NCI-H2171 treated with DMSO at 0.1 percent for 48 hours (cell line): ENCODE measurements at regions not wholly inside any gene's neighbourhood (a gene's known extent, or its start where the extent isn't known, plus 50 kb on each side); places are given as distances from the start of the nearest gene placed in this dataset.

Source experiments
- DNase-seq: peaks from one replicate; lab custom pipeline; 2025; lab: John Stamatoyannopoulos, UW

DNA sequence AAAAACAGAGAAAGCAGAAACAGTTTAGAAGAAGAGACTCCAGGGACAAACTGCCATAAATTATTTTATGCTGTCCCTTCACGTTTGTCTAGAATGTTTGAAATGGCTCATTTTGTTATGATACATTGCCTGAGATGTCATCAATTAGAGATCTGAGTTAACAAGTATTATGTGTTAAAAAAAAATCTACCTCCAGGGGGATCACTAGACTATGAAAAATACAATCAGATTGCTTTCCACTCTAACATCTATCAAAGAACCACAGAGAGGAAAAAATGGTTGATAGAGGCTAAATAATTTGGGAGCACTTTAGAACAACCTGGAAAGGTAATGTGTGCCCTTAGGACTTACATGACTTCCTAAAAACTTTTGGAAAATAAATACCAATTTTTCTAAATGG lies 103.8 kb upstream of the CCDC150 start:
- DNase-seq = no peak

DNA sequence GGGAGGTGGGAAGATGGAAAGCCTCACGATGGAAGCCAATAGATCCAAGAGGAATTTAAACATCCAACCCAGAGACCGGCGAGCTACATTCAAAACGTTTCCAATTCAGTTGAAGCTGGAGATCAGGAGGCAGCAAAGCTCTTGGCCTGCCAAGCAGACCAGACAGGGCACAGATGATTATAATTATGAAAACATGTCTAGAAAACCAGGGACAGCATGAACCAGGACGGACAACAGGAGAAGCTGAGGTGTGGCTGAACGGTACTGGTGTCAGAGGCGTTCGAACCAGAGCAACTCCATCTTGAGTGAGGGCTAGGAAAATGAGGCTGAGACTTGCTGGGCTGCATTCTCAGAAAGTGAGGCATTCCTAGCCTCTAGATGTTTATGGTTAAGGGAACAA lies 102.2 kb upstream of the CCDC150 start:
- DNase-seq = no peak

DNA sequence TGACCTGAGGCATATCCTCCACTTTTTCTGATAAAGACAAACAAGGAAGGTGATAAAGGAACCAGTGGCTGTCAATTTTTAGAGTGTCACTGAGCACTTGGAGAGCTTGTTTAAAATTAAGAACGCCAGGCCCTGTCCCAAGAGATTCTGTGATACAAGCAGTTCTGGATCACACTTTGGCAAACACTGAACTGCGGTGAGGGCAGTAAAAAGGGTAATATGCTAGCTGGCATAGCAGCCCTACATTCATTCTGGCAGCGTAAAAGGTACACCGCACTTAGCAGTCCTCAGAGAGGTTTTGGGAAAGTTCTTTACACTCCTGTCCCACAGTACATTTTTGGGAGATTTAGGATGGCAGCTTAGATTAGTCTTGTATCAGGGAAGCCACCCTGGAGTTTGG lies 101.3 kb upstream of the CCDC150 start:
- DNase-seq = no peak

DNA sequence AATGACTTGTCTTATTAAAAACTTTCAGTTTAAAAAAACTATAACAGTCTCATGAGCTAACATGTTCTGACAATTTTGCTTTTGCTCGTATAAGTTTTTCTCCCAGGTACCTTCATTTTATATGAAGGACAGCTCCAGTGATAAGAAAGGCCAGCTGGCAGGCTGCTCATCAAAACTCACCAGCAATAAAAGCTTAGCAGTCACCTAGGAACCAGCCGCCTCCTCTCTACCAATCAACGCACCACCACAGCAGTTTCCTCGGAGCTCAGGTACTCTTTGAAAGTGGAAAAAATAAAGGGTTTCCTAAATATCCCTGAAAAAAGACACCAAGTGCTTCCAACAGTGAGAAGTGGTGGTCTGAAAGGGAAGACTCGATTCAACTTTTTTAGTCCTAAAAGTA lies 100.9 kb upstream of the CCDC150 start:
- DNase-seq = no peak

DNA sequence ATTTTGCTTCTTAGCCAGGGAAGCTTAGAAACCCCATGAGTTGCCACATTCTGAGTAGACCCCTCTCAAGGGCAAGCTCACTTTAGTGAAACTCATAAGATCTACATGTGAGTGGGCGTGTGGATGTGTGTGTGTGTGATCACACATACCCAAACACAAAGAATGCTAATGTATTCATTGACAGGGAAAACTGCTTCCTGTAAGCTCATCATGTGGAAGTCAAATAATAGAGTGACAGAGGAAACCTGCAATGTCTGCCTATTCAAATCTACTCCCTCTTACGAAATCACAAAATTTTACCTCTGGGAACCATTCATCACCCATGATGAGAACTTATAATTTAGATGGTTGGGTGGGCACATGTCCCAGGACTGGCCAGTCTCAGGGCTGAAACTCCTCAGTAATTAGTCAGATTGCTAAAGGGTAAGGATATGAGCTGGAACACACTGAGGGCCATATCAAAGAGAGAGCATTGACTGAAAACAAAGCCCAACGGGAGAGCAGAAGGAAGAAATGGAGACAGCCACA lies 94.5 kb upstream of the CCDC150 start:
- no peak for DNase-seq

DNA sequence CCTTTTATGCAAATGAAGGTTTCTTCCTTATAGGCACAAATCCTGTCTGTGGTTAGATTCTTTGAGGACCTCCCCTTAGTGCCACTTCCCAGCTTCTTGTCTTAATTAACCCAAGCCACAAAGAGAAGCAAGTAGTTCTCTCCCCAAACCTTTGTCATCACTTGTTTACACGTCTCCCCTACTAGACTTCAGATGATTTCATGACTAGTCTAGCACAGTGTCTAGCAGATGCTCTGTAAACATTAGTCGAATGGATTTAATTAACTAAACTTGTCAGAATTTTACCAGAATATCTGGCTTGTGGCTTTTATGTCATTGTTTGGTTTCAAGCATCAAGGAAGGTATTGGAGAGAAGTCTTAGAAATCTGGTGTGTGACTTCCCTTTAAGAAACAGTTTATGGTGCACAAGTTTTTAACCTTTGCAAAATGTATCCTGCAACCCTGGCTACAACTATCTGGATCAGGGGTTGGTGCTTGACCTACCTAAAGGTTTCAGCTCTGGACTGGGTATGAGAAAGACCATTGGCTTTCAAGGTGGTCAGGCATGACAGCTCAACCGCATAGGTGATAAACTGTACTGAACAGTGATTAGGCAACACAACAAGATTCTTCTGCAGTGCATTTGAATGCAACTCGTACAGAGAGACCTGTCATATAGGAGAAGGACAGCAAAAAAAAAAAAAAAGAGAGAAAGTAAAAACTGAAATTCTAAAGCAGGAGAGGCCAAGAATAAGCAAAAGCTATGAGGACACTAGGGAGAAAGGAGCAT lies 93.2 kb upstream of the CCDC150 start:
- no peak for DNase-seq

DNA sequence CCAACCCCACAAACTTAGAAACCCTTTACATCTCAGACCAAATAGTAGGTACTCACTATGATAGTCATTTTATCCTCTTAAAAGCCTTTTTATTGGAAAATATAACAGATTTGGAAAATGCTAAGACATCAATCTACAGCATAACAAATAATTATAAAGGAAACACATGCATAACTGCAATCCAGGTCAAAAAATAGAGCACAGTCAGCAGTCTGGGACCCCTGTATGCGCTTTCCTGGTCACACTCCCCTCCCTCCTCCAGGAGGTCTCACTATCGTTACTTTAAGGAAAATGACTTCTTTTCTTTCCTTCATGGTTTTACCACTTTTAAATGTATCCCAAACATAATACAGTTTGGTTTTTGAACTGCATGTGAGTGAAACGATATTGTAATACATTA lies 90.5 kb upstream of the CCDC150 start:
- no peak for DNase-seq

DNA sequence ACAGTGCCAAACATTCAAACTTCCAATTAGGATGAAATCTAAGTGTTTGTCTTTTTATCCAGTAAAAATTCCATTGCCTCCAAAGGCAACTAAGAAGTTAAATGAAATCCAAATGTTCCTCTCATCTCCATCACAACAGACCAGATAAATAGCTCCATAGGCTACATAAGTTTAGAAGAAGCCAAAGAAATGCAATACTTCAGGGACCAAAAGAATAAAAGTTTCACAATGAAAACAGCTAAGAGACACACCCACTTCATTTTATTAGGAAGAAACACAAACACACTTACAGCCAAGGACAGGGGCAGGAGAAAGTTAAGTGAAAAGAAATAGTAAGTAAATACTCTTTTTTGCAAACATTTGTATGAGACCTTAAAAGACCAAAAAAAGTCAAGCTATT lies 88.5 kb upstream of the CCDC150 start:
- no peak for DNase-seq

DNA sequence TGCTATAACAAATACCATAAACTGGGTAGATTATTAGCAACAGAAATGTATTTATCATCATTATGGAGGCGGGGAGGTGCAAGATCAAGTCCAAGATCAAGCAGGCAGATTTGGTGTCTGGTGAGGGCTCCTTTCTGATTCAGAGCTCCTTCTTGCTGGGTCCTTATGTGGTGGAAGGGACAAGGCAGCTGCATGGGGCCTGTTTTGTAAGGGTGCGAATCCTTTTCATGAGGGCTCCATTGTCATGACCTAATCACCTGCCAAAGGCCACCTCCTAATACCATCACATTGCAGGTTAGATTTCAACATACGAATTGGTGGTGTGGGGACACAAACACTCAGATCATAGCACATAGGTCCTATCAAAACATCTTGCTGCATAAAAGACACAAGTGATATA lies 84.4 kb upstream of the CCDC150 start:
- no peak for DNase-seq

DNA sequence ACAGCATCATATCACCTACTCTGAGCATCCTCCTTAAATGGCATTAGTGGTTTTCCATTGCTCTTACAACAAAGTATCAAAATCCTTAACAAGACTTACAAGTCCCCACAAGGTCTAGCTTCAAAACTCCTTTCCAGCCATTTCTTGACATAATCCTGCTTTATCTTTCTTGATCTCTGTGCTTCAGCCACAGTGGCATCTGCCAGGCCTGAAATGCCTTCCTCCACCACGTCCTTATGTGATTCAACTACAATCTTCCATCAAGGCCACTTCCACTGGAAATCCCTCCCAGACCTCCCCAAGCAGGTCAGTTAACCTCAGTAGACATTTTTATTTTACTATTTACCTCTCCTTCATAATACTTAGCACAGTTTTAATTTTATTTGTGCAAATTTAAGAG lies 83.8 kb upstream of the CCDC150 start:
- peak; percentile 15 for DNase-seq

DNA sequence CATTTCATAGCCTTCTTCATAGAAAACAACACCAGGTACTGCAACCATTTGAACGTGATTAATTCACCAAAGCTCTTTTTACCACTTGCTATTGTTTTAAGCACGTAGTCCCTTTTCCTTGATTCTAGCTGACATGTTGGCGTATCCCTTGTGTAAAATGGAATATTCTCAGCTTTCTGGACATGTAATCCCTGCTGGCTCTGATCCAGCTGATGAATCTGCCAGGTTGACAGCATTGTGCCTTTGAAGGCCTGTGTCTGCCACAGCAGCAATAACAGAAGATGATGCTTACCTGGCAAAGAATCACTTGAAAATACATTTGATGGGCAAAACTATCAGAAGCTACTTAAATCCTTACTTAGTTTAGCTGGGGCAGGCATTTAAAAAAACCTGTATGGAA lies 81.0 kb upstream of the CCDC150 start:
- peak; percentile 72 for DNase-seq

DNA sequence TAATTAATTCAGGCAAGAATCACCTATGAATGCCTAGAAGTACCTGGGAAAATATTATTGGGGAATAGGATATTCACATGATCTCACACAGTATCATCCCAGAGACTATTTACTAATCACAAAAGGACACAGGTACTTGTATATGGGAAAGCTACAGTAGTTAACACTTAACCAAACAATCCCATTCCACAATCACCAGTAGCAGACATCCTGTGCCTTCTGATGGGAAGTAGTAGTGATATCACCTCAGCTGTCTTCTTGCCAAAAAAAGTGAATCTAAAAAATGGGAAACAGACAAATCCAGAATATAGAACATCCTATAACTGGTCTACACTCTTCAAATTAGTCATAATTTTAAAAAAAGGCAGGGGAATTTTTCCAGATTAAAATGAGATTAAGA lies 75.6 kb upstream of the CCDC150 start:
- no peak for DNase-seq

DNA sequence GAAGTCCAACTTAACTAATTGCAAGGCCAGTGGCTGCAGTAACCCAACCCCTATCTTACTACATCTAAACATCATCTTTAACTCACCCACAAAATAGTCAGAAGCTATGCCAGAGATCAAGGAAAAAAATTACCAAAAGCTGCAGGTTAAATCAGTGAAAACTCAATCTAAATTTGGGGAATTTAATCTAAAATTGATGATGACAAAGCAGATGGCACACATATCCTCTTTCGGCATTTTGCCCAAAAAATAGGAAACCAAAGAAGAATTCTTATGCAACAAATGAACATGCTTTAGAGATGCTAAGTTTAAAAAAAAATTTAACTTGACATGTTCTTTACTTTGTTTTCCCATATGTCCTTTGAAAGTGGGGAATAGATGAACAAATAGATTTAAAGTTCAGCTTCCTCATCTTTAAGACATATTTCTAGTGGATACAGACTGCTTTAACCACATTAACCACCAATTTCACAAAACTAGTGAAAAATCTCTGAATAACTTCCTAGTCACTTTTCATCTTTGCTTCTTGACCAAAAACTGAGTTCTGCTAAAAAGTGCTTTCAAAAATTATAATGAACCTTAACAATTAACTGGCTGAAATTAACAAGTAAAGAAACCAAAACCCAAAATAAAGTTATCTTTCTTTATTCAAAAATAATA lies 74.3 kb upstream of the CCDC150 start:
- no peak for DNase-seq

DNA sequence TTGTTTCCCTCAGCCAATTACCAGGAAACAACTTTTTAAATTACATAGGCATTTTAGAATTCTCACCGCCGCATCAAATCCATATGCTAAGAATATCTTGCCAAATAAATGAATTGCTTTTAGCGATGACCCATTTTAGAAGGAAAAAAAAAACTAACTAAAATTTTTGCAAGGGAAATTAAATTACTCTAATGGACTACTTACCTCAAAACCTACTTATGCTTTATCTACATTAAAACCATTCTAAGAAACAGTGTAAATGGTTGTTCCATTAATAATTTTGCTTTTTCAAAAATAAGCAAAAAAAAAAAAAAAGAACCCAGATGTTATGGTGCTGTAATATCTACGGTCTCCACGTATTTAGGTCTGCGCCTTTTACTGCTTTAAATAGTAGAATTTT lies 73.5 kb upstream of the CCDC150 start:
- DNase-seq = no peak

DNA sequence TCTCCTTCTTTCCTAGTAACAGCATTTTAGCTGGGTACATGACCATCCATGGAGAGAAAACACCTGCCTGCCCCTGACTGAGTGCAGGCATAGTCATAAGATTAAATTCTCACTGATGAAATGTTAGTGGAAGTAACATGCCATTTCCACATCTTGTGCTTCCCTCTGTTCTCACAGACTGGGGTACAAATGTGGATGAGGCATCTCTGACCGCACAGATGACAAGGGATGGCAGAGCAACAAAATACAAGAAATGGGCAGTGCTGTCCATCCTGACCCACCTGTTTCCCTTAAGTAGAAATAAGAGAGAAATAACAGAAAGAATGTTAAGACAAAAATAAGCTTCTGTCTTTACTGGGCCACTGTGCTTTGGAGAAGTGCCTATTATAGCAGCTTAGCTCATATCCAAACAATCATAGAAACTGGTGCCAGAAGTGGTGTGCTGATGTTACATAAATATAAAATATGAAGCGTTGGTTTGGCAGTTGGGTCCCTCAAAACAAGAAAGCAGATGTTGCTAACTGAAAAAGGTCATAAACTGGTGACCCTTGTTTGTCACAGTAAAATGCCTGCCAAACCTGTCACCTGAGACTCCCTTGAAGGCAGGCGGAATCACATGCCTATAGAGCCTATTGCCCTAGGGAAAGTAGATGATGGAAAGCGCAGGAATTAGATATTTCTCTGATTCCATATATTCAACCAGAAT lies 72.4 kb upstream of the CCDC150 start:
- DNase-seq = peak; percentile 94

DNA sequence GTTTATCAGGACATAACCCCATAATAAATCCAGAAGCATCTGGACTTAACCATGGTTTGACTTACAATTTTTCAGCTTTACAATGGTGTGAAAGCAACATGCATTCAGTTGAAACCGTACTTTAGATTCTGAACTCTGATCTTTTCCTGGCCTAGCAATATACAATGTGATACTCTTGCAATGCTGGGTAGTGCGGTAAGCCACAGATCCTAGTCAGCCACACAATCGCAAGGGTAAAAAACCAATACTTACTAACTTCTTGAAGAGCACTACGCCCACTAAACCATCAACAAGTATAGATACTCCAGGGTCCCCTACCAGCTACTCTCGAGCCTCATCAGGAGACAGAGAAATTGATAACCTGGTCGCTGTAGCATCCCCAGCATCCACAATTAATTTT lies 71.0 kb upstream of the CCDC150 start:
- DNase-seq = no peak

DNA sequence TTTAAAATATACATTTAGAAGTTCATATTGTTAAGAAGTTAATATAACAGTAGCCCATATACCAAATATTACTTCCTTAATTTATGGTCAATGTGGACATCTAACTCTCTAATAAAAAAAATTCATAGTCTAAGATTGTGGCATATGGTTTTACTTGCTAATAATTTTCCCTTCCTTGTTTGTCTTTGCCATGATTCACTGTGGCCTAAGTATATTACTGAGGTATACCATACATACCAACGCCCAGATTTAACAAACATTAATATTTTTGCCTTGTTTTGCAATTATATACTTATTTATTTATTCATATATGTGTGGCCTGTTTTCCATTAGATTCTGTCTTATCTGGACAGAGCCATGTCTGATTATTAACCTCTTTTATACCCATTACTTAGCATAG lies 54.6 kb upstream of the CCDC150 start:
- DNase-seq = no peak

DNA sequence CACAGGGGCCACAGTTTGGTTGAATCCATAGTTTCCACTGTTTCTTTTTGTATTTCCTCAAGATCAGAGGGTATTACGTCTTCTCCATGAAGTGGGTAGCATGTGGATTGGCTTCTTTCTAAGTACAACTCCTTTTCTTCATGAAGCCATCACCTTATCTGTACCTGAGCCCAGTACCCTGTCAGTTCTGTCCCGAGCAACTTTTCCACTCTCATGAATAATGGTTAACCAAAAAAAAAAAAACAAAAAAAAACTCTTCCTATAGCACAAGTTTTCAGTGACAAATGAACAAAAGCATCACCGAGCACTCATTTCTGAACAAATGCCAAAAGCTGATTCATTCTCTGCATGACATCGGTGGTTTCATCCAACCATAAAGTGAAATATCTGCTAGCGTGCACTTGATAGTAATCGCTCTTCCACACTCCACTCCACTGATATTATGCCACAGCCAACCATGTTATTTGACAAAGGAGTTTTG lies 53.0 kb upstream of the CCDC150 start:
- peak; percentile 83 for DNase-seq

DNA sequence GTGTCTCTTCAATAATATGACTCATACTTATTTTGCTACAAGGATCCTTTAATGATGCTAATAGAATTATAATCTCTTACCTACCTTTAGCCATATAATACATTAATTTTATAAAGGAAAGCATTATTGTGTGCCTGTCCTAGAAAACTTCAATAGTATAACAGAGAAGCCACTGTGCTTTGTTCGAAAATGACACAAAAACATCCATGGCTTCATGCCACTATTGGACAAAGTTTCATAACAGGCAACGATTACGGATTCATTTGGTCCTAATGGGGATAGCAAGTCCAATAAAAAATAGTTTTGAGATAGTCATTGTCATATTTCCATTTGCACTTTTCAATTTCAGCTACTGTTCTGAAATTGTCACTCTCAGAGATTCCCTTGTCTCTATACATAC lies 52.5 kb upstream of the CCDC150 start:
- no peak for DNase-seq

DNA sequence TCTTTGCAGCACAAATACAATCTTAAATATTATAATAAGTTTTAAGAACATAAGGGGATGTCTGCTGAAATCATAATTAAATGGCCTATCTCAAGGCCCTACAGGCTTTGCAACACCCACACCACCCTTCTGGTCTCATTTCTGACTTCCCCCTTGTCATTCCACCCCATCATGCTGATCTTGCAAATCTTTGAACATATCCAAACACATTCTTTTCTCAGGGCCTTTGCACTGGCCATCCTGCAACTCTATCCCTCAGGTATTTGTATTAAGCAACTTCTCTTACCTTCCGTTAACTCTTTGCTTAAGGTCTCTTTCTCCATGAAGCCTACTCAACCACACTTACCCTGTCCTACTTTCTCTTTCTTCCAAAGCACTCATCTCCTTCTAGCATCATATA lies 51.8 kb upstream of the CCDC150 start:
- no peak for DNase-seq

DNA sequence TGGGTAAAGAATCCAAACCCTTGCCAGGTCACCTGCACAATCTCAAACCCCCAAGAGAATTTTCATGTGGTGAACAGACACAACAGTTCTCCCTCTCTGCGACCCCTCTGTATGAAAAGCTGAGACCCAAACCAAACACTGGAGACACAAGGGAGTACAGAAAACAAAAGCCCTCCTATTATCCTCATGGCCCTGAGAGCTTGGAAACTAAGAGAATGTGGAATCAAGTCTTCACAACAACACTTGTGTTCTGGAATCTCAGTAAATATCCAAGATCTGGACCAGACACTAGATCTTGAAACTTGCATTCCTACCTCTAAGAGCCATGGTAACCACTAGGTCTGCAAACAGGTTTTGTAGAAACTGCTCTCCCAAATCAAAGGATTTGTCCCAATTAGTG lies 50.1 kb upstream of the CCDC150 start:
- DNase-seq = no peak
